Stomach smooth muscle (tissue), 2 donors: ENCODE measurements at regions not wholly inside any gene's neighbourhood (a gene's known extent, or its start where the extent isn't known, plus 50 kb on each side); places are given as distances from the start of the nearest gene placed in this dataset.
A peak's percentile ranks its signal among the peaks of the same experiment; 100 is the strongest.

Experiments
- H3K27ac ChIP-seq: one replicate; pipeline ENCODE4 v1.7.0; 2013; ENCODE audit warnings: mild to moderate bottlenecking, low read length, inconsistent platforms
- H3K27me3 ChIP-seq, 2 donors: one replicate each; pipeline ENCODE4 v1.7.0; 2013; ENCODE audit warnings: low read length in 2 of 2; ENCODE audit not compliant: insufficient read depth in 2 of 2, control insufficient read depth in 1 of 2
- H3K36me3 ChIP-seq, 2 donors: one replicate each; pipeline ENCODE4 v1.7.0; 2013; ENCODE audit warnings: low read length in 2 of 2; ENCODE audit not compliant: control insufficient read depth in 2 of 2, insufficient read depth in 2 of 2
- H3K4me1 ChIP-seq: one replicate; pipeline ENCODE4 v1.7.0; 2013; ENCODE audit warnings: low read length; ENCODE audit not compliant: control insufficient read depth, insufficient read depth
- H3K4me3 ChIP-seq, 2 donors: one replicate each; pipeline ENCODE4 v1.7.0; 2013; ENCODE audit warnings: low read length in 2 of 2
- H3K9ac ChIP-seq, 2 donors: one replicate each; pipeline ENCODE4 v1.7.0; 2013; ENCODE audit warnings: low read length in 2 of 2, mild to moderate bottlenecking in 1 of 2
- H3K9me3 ChIP-seq, 2 donors: one replicate each; pipeline ENCODE4 v1.7.0; 2013; ENCODE audit warnings: low read length in 2 of 2; ENCODE audit not compliant: control insufficient read depth in 2 of 2
- donor health status: healthy.
- donor health status: Pancreatic carcinoma.

DNA sequence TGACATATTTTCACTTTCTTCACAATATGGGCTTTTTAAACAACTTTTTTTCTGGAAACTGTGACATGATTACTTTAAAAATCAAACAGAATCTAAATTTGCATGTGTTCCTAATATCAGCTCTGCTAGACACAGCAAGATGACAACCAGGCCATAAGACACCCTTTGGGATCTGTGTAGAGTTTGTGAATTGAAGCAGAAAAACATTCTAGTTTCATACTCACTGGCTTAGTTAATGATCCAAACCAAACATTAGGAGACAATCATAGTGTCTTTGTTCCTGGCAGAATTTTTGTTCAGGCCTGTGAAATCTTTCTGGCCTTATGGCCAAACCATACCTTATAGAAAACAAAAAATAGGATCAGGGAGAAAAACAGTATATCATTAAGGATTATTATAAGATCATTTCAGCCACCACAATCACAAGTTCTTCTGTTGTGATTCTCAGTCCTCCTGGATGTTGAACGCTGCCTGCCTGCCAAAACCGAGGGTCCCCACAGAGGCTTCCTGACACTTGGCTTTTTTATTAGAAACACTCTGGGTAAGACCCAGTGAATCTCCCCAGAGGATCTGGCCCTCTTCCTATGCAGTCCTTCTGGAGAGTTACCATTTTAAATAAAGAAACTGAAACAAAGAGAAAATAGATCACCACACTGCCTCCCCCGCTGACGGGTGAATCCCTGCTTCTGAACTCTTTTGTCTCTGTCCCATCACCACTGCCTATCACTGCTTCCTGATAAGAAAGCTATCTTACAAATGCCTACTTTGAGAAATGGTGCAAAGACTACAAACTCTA, 79.2 kb upstream of the PPP1R3C start:
- Histone ChIP-seq H3K36me3 (no peaks in the 10 kb centered on the region), H3K4me1 (peaks cover 6% of the 10 kb centered on the region), H3K27me3 (no peaks in the 10 kb centered on the region), H3K9ac (peak overlapping the region in 1 of 2 donors; percentile 13), H3K9me3 (no peaks in the 10 kb centered on the region), H3K27ac (peak overlapping the region; percentile 3), H3K4me3 (peak overlapping the region; percentile 34 to 44)

GRCh38 chr10:91709394-91709798, 76.5 kb upstream of the PPP1R3C start:
- no peak overlapping the region for H3K9ac ChIP-seq
- peaks cover 6% of the 10 kb centered on the region for H3K4me1 ChIP-seq
- H3K27ac ChIP-seq = no peak overlapping the region
- no peaks in the 10 kb centered on the region for H3K9me3 ChIP-seq
- H3K27me3 ChIP-seq = no peaks in the 10 kb centered on the region
- H3K4me3 ChIP-seq = no peak overlapping the region
- H3K36me3 ChIP-seq = no peaks in the 10 kb centered on the region

DNA sequence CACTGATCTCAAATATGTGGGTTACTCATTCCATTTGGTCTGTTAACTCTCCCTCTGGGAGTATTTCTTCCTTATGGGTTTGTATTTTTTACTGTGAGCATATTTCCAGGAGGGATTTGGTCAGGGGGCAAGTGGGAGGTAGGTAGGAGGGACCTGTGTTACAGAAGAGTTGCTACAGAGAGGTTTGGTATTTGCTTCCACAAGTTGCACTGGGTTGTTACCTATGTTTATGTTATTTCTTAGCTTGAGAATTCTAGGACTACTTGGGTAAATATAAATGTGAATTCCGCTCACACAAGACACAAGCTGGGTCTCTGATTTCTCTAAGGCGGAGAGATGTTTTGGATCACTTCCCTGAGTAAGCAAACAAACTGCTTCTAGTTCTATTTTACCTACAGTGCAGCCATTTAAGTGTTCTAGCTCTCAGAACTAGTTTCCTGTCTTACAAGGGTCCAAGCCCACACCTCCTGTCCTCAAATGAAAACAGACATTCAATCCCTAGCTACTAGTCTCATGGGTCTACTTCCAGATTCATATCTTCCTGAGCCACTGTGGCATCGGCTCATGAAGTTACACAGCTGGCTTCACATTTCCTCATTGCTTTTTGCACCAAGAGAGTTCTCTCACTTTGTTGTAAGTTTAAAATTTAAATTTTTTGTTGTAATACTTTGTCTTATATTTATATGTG, 75.4 kb upstream of the PPP1R3C start:
- no peak overlapping the region for H3K4me3 ChIP-seq
- no peak overlapping the region for H3K9ac ChIP-seq
- peaks cover 6% of the 10 kb centered on the region for H3K4me1 ChIP-seq
- H3K9me3 ChIP-seq = no peaks in the 10 kb centered on the region
- H3K36me3 ChIP-seq = no peaks in the 10 kb centered on the region
- no peaks in the 10 kb centered on the region for H3K27me3 ChIP-seq
- no peak overlapping the region for H3K27ac ChIP-seq

GRCh38 chr10:91707236-91707635, 74.4 kb upstream of the PPP1R3C start:
- H3K9ac ChIP-seq = no peak overlapping the region
- no peaks in the 10 kb centered on the region for H3K9me3 ChIP-seq
- H3K27me3 ChIP-seq = no peaks in the 10 kb centered on the region
- no peak overlapping the region for H3K27ac ChIP-seq
- H3K4me3 ChIP-seq = no peak overlapping the region
- no peaks in the 10 kb centered on the region for H3K36me3 ChIP-seq
- peaks cover 2% of the 10 kb centered on the region for H3K4me1 ChIP-seq

- no peaks in the 10 kb centered on the region for H3K9me3 ChIP-seq
- H3K27me3 ChIP-seq = no peaks in the 10 kb centered on the region
- no peaks in the 10 kb centered on the region for H3K36me3 ChIP-seq
- no peak overlapping the region for H3K9ac ChIP-seq
- no peaks in the 10 kb centered on the region for H3K4me1 ChIP-seq
- no peak overlapping the region for H3K27ac ChIP-seq
- H3K4me3 ChIP-seq = no peak overlapping the region
Observed at GRCh38 chr10:91705948-91706670, 73.2 kb upstream of the PPP1R3C start.

GRCh38 chr10:91702620-91703019, 69.7 kb upstream of the PPP1R3C start:
- no peak overlapping the region for H3K27ac ChIP-seq

GRCh38 chr10:91700788-91701444, 68.0 kb upstream of the PPP1R3C start:
- H3K9me3 ChIP-seq = no peaks in the 10 kb centered on the region
- H3K36me3 ChIP-seq = no peaks in the 10 kb centered on the region
- H3K27me3 ChIP-seq = no peaks in the 10 kb centered on the region
- H3K4me3 ChIP-seq = no peak overlapping the region
- H3K4me1 ChIP-seq = no peaks in the 10 kb centered on the region
- H3K27ac ChIP-seq = no peak overlapping the region
- no peak overlapping the region for H3K9ac ChIP-seq

More at GRCh38 chr10:91702620-91703019, 69.7 kb upstream of the PPP1R3C start:
- H3K9ac ChIP-seq = no peak overlapping the region
- H3K9me3 ChIP-seq = no peaks in the 10 kb centered on the region
- H3K4me3 ChIP-seq = no peak overlapping the region
- H3K27me3 ChIP-seq = no peaks in the 10 kb centered on the region
- H3K4me1 ChIP-seq = no peaks in the 10 kb centered on the region
- H3K36me3 ChIP-seq = no peaks in the 10 kb centered on the region

GRCh38 chr10:91700273-91700672, 67.4 kb upstream of the PPP1R3C start:
- H3K27ac ChIP-seq = no peak overlapping the region
- no peak overlapping the region for H3K9ac ChIP-seq
- H3K27me3 ChIP-seq = no peaks in the 10 kb centered on the region
- no peak overlapping the region for H3K4me3 ChIP-seq
- H3K9me3 ChIP-seq = no peaks in the 10 kb centered on the region
- H3K4me1 ChIP-seq = no peaks in the 10 kb centered on the region
- H3K36me3 ChIP-seq = no peaks in the 10 kb centered on the region

GRCh38 chr10:91698258-91698657, 65.4 kb upstream of the PPP1R3C start:
- no peaks in the 10 kb centered on the region for H3K4me1 ChIP-seq
- no peaks in the 10 kb centered on the region for H3K27me3 ChIP-seq
- no peak overlapping the region for H3K9ac ChIP-seq
- H3K9me3 ChIP-seq = no peaks in the 10 kb centered on the region
- no peak overlapping the region for H3K27ac ChIP-seq
- H3K4me3 ChIP-seq = no peak overlapping the region
- no peaks in the 10 kb centered on the region for H3K36me3 ChIP-seq

GRCh38 chr10:91694170-91694794, 61.4 kb upstream of the PPP1R3C start:
- Histone ChIP-seq H3K9ac (no peak overlapping the region), H3K9me3 (no peaks in the 10 kb centered on the region), H3K27ac (no peak overlapping the region), H3K36me3 (no peaks in the 10 kb centered on the region), H3K4me3 (no peak overlapping the region), H3K4me1 (no peaks in the 10 kb centered on the region), H3K27me3 (no peaks in the 10 kb centered on the region)
